ENCODE measurements at regions not wholly inside any gene's neighbourhood (a gene's known extent, or its start where the extent isn't known, plus 50 kb on each side); places are given as distances from the start of the nearest gene placed in this dataset.
"Not testable (repeated sequence)": the region's sequence is repeated elsewhere in the genome, so short reads cannot be mapped to it uniquely, and the experiment has no call there.

- TF ChIP-seq ZNF503 (CRISPR knock-in tag; IDR thresholded peaks at IDR 0.05) (0 out of 2 replicates have a peak, but pooled peaks have one; percentile 15), ZNF615 (CRISPR knock-in tag; IDR thresholded peaks at IDR 0.05; ENCODE audit: borderline replicate concordance) (0 out of 2 replicates have a peak, but pooled peaks have one; percentile 46), ZGPAT (CRISPR knock-in tag; IDR thresholded peaks at IDR 0.05) (peak; percentile 90; the same call in 1 of the 2 replicates), CREM (IDR thresholded peaks at IDR 0.05) (peak; percentile 44; the same call in 1 of the 2 replicates), ZNF414 (CRISPR knock-in tag; IDR thresholded peaks at IDR 0.05) (0 out of 2 replicates have a peak, but pooled peaks have one; percentile 21), E2F5 (CRISPR knock-in tag; conservative IDR thresholded peaks at IDR 0.05) (peak; percentile 60; the same call in 1 of the 2 replicates), KLF16 (CRISPR knock-in tag; IDR thresholded peaks at IDR 0.05) (peak in 1 of 2 experiments; percentile 86; a peak in 1 of 4 replicates), HMGXB4 (CRISPR knock-in tag; IDR thresholded peaks at IDR 0.05; ENCODE audit: borderline replicate concordance in 1 of 2, low read depth in 1 of 2) (peak; percentile 52 to 80; a peak in 2 of 4 replicates), PHF21A (CRISPR knock-in tag; IDR thresholded peaks at IDR 0.05) (peak; percentile 18; the same call in 1 of the 2 replicates), ZKSCAN1 (IDR thresholded peaks at IDR 0.05; ENCODE audit: low read length) (peak; percentile 88), CREB3 (CRISPR knock-in tag; IDR thresholded peaks at IDR 0.05) (0 out of 2 replicates have a peak, but pooled peaks have one; percentile 12), YEATS2 (CRISPR knock-in tag; IDR thresholded peaks at IDR 0.05; ENCODE audit: borderline replicate concordance) (peak; percentile 85; the same call in 1 of the 2 replicates), U2AF2 (IDR thresholded peaks at IDR 0.05; ENCODE audit: low read depth, low read length) (0 out of 2 replicates have a peak, but pooled peaks have one; percentile 24), GATAD1 (CRISPR knock-in tag; IDR thresholded peaks at IDR 0.05) (0 out of 2 replicates have a peak, but pooled peaks have one; percentile 58), ZNF275 (CRISPR knock-in tag; IDR thresholded peaks at IDR 0.05; ENCODE audit: borderline replicate concordance) (peak; percentile 34; the same call in 1 of the 2 replicates), ZNF644 (CRISPR knock-in tag; IDR thresholded peaks at IDR 0.05; ENCODE audit: low read depth) (peak; percentile 43; the same call in 1 of the 2 replicates), ZNF580 (CRISPR knock-in tag; IDR thresholded peaks at IDR 0.05; ENCODE audit: borderline replicate concordance, low read depth) (peak; percentile 49; the same call in 1 of the 2 replicates)
- not testable (repeated sequence) for TF ChIP-seq CREM (CRISPR knock-in tag; IDR thresholded peaks at IDR 0.05)
Observed at GRCh38 chr6:27823714-27824210, 88.4 kb downstream of the OR2B2 start (continued).

Data from HepG2 (cell line).